HL-60 (cell line): ENCODE measurements at regions not wholly inside any gene's neighbourhood (a gene's known extent, or its start where the extent isn't known, plus 50 kb on each side); places are given as distances from the start of the nearest gene placed in this dataset.

Source experiments
- GABPA ChIP-seq: IDR thresholded peaks from 2 replicates; pipeline ENCODE4 v1.6.1; 2012; ENCODE audit warnings: low read depth
- POLR2AphosphoS5 ChIP-seq: IDR thresholded peaks from 2 replicates; pipeline ENCODE4 v1.6.1; 2012; ENCODE audit warnings: low read depth
- TF ChIP-seq, protein P1 (sequence below): IDR thresholded peaks from one replicate; pipeline ENCODE4 v1.5.1; 2011; ENCODE audit warnings: low read length, control low read depth, inconsistent platforms; ENCODE audit not compliant: insufficient read depth
- TF ChIP-seq, protein P2 (sequence below): IDR thresholded peaks from 2 replicates; pipeline ENCODE4 v1.6.1; 2012; ENCODE audit warnings: low read depth; ENCODE audit not compliant: insufficient replicate concordance

GRCh38 chr18:38466426-38466825 is 900.8 kb upstream of the CELF4 start:
- TF ChIP-seq, protein P1, sequence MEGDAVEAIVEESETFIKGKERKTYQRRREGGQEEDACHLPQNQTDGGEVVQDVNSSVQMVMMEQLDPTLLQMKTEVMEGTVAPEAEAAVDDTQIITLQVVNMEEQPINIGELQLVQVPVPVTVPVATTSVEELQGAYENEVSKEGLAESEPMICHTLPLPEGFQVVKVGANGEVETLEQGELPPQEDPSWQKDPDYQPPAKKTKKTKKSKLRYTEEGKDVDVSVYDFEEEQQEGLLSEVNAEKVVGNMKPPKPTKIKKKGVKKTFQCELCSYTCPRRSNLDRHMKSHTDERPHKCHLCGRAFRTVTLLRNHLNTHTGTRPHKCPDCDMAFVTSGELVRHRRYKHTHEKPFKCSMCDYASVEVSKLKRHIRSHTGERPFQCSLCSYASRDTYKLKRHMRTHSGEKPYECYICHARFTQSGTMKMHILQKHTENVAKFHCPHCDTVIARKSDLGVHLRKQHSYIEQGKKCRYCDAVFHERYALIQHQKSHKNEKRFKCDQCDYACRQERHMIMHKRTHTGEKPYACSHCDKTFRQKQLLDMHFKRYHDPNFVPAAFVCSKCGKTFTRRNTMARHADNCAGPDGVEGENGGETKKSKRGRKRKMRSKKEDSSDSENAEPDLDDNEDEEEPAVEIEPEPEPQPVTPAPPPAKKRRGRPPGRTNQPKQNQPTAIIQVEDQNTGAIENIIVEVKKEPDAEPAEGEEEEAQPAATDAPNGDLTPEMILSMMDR = no peak
- TF ChIP-seq POLR2AphosphoS5 = no peak
- TF ChIP-seq, protein P2, sequence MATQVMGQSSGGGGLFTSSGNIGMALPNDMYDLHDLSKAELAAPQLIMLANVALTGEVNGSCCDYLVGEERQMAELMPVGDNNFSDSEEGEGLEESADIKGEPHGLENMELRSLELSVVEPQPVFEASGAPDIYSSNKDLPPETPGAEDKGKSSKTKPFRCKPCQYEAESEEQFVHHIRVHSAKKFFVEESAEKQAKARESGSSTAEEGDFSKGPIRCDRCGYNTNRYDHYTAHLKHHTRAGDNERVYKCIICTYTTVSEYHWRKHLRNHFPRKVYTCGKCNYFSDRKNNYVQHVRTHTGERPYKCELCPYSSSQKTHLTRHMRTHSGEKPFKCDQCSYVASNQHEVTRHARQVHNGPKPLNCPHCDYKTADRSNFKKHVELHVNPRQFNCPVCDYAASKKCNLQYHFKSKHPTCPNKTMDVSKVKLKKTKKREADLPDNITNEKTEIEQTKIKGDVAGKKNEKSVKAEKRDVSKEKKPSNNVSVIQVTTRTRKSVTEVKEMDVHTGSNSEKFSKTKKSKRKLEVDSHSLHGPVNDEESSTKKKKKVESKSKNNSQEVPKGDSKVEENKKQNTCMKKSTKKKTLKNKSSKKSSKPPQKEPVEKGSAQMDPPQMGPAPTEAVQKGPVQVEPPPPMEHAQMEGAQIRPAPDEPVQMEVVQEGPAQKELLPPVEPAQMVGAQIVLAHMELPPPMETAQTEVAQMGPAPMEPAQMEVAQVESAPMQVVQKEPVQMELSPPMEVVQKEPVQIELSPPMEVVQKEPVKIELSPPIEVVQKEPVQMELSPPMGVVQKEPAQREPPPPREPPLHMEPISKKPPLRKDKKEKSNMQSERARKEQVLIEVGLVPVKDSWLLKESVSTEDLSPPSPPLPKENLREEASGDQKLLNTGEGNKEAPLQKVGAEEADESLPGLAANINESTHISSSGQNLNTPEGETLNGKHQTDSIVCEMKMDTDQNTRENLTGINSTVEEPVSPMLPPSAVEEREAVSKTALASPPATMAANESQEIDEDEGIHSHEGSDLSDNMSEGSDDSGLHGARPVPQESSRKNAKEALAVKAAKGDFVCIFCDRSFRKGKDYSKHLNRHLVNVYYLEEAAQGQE = no peak
- no peak for TF ChIP-seq GABPA
